B cell (primary cell): ENCODE measurements at regions not wholly inside any gene's neighbourhood (a gene's known extent, or its start where the extent isn't known, plus 50 kb on each side); places are given as distances from the start of the nearest gene placed in this dataset.
"Not testable (repeated sequence)": the region's sequence is repeated elsewhere in the genome, so short reads cannot be mapped to it uniquely, and the experiment has no call there.

Experiments used
- ATAC-seq: fragments of 200-7000 bp; cut with Tn5 transposase; one replicate; pipeline ENCODE4 v1.10.0; 2021; ENCODE audit warnings: low read depth, mild to moderate bottlenecking, moderate number of reproducible peaks, moderate library complexity
- CTCF ChIA-PET: fragments of 350-600 bp; sonication (Branson Sonifier 250); formaldehyde crosslinking; loops from one replicate; lab custom pipeline; 2021; ENCODE audit warnings: antibody characterized with exemption, inconsistent platforms; lab: Charles Lee
- POLR2A ChIA-PET: fragments of 350-600 bp; sonication (Branson Sonifier 250); formaldehyde crosslinking; loops from one replicate; lab custom pipeline; 2021; ENCODE audit warnings: antibody characterized with exemption; lab: Charles Lee
- DNase-seq: peaks from one replicate; pipeline ENCODE4 v3.0.0; 2013
- H2AFZ ChIP-seq: 2 replicates; pipeline ENCODE4 v1.6.1; 2012; ENCODE audit warnings: mild to moderate bottlenecking, low read depth, low read length; ENCODE audit not compliant: insufficient read depth, poor library complexity, severe bottlenecking
- H3K27ac ChIP-seq, 2 donors: 1 replicate in 1 of 2; 2 replicates in 1 of 2; pipeline ENCODE4 v1.5.1; 2012 to 2013; ENCODE audit warnings: low read length in 2 of 2, mild to moderate bottlenecking in 2 of 2, moderate library complexity in 1 of 2
- H3K27me3 ChIP-seq, 4 experiments: fragments of 200-600 bp in 1 of 4; sonication (generic) in 1 of 4; replicated peaks in 1 of 4; 1 replicate in 2 of 4; 2 replicates in 2 of 4; pipeline versions ENCODE4 v1.6.1 to v1.7.0; 2013 to 2016; ENCODE audit warnings: low read length in 3 of 4, mild to moderate bottlenecking in 2 of 4, mixed read lengths in 1 of 4, moderate library complexity in 1 of 4; ENCODE audit not compliant: insufficient read depth in 4 of 4, control insufficient read depth in 3 of 4; ENCODE audit errors: control extremely low read depth in 1 of 4
- H3K36me3 ChIP-seq, 2 experiments: replicated peaks in 1 of 2; 1 replicate in 1 of 2; 2 replicates in 1 of 2; pipeline versions ENCODE4 v1.6.1 to v1.7.1; 2013; ENCODE audit warnings: low read length in 1 of 2; ENCODE audit not compliant: insufficient read depth in 2 of 2, control insufficient read depth in 1 of 2; ENCODE audit errors: control extremely low read depth in 1 of 2, extremely low read depth in 1 of 2
- H3K4me1 ChIP-seq, 2 donors: fragments of 200-600 bp in 1 of 2; sonication (generic) in 1 of 2; 1 replicate in 1 of 2; 2 replicates in 1 of 2; pipeline versions ENCODE4 v1.5.1 to v1.6.1; 2013 to 2017; ENCODE audit warnings: low read length in 2 of 2; ENCODE audit not compliant: control insufficient read depth in 2 of 2, insufficient read depth in 2 of 2
- H3K4me2 ChIP-seq: replicated peaks from 2 replicates; pipeline ENCODE3; 2012; ENCODE audit warnings: mild to moderate bottlenecking, low read depth, low read length; ENCODE audit not compliant: poor library complexity, severe bottlenecking
- H3K4me3 ChIP-seq, 5 experiments: fragments of 200-600 bp in 1 of 5; sonication (generic) in 1 of 5; 1 replicate in 3 of 5; 2 replicates in 2 of 5; pipeline versions ENCODE4 v1.5.1 to v1.7.0; 2011 to 2016; ENCODE audit warnings: low read length in 4 of 5, mild to moderate bottlenecking in 4 of 5, low read depth in 2 of 5, control low read depth in 1 of 5, moderate library complexity in 1 of 5; ENCODE audit not compliant: insufficient read depth in 1 of 5; ENCODE audit errors: control extremely low read depth in 1 of 5, extremely low read depth in 1 of 5
- H3K79me2 ChIP-seq: fragments of 200-600 bp; sonication (generic); one replicate; pipeline ENCODE4 v1.6.0; 2016; ENCODE audit warnings: low read length; ENCODE audit not compliant: control insufficient read depth, insufficient read depth
- H3K9ac ChIP-seq: fragments of 200-600 bp; sonication (generic); 2 replicates; pipeline ENCODE4 v1.6.1; 2017; ENCODE audit warnings: mild to moderate bottlenecking, low read length, moderate library complexity
- H3K9me3 ChIP-seq, 3 donors: one replicate each; pipeline versions ENCODE4 v1.6.1 to v1.7.1; 2013; ENCODE audit warnings: low read length in 2 of 3; ENCODE audit not compliant: control insufficient read depth in 2 of 3, insufficient read depth in 1 of 3; ENCODE audit errors: control extremely low read depth in 1 of 3
- H4K20me1 ChIP-seq: 2 replicates; pipeline ENCODE4 v1.6.0; 2012; ENCODE audit warnings: mild to moderate bottlenecking, low read length; ENCODE audit not compliant: insufficient read depth, control insufficient read depth, poor library complexity, severe bottlenecking
- H3K27ac Mint-ChIP-seq: one replicate; pipeline ENCODE4 v1.8.0; 2021; ENCODE audit warnings: mixed read lengths
- H3K27me3 Mint-ChIP-seq: one replicate; pipeline ENCODE4 v1.8.0; 2021; ENCODE audit warnings: mixed read lengths
- H3K4me1 Mint-ChIP-seq: one replicate; pipeline ENCODE4 v1.8.0; 2021; ENCODE audit warnings: mixed read lengths
- H3K4me3 Mint-ChIP-seq: one replicate; pipeline ENCODE4 v1.8.0; 2021; ENCODE audit warnings: mixed read lengths
- H3K9me3 Mint-ChIP-seq: one replicate; pipeline ENCODE4 v1.8.0; 2022; ENCODE audit warnings: mixed read lengths; ENCODE audit not compliant: insufficient read depth
- EZH2 ChIP-seq: IDR thresholded peaks from 2 replicates; pipeline ENCODE4 v1.6.1; 2012; ENCODE audit warnings: borderline replicate concordance, low read depth, mild to moderate bottlenecking, moderate library complexity, low read length; ENCODE audit not compliant: insufficient read depth, poor library complexity, severe bottlenecking
- WGBS: methylation state at CpG from one replicate; pipeline ENCODE4 v1.1.5; 2013; ENCODE audit warnings: missing lambda C conversion rate; ENCODE audit not compliant: insufficient coverage; 5-methylcytosine and 5-hydroxymethylcytosine counted together
- intact Hi-C: fragments of 100-400 bp; cut with micrococcal nuclease; formaldehyde crosslinking; loops from one replicate; pipeline ENCODE4 v1.10.0; 2022
- TF ChIP-seq, protein P1 (sequence below): fragments of 200-600 bp; IDR thresholded peaks from one replicate; pipeline ENCODE4 v1.8.0; 2022; ENCODE audit warnings: antibody characterized with exemption, mild to moderate bottlenecking

DNA sequence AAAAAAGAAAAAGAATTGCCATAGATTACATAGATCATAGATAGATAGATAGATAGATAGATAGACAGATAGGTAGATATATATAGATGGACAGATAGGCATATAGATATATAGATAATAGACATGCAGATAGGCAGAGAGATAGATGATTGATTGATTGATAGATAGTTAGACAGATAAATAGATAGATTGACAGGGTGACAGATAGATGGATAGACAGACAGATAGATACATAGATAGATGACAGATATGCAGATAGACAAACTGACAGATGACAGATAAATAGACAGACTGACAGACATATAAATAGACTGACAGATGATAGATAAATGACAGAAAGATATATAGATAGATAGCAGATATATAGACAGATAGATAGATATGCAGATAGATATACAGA is 474.0 kb downstream of the IRS2 start:
- Histone ChIP-seq H3K27ac (no peak overlapping the region), H3K4me2 (no peak overlapping the region), H3K36me3 (no peaks in the 10 kb centered on the region), H3K27me3 (no peaks in the 10 kb centered on the region), H3K9me3 (no peaks in the 10 kb centered on the region), H4K20me1 (no peaks in the 10 kb centered on the region), H3K9ac (no peak overlapping the region), H3K79me2 (no peaks in the 10 kb centered on the region), H3K4me3 (no peak overlapping the region), H3K4me1 (no peaks in the 10 kb centered on the region), H2AFZ (no peak overlapping the region)
- Mint-ChIP-seq H3K9me3 (no peaks in the 10 kb centered on the region), H3K27ac (no peak overlapping the region), H3K27me3 (peaks cover 6% of the 10 kb centered on the region), H3K4me1 (no peaks in the 10 kb centered on the region), H3K4me3 (no peak overlapping the region)
- TF ChIP-seq, protein P1, sequence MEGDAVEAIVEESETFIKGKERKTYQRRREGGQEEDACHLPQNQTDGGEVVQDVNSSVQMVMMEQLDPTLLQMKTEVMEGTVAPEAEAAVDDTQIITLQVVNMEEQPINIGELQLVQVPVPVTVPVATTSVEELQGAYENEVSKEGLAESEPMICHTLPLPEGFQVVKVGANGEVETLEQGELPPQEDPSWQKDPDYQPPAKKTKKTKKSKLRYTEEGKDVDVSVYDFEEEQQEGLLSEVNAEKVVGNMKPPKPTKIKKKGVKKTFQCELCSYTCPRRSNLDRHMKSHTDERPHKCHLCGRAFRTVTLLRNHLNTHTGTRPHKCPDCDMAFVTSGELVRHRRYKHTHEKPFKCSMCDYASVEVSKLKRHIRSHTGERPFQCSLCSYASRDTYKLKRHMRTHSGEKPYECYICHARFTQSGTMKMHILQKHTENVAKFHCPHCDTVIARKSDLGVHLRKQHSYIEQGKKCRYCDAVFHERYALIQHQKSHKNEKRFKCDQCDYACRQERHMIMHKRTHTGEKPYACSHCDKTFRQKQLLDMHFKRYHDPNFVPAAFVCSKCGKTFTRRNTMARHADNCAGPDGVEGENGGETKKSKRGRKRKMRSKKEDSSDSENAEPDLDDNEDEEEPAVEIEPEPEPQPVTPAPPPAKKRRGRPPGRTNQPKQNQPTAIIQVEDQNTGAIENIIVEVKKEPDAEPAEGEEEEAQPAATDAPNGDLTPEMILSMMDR, result no peak
- no peak for TF ChIP-seq EZH2
- DNase-seq (no peak), ATAC-seq (no peak)
- ChIA-PET CTCF (no interaction called here), POLR2A (no interaction called here)
- intact Hi-C loops, result no loop called here

DNA sequence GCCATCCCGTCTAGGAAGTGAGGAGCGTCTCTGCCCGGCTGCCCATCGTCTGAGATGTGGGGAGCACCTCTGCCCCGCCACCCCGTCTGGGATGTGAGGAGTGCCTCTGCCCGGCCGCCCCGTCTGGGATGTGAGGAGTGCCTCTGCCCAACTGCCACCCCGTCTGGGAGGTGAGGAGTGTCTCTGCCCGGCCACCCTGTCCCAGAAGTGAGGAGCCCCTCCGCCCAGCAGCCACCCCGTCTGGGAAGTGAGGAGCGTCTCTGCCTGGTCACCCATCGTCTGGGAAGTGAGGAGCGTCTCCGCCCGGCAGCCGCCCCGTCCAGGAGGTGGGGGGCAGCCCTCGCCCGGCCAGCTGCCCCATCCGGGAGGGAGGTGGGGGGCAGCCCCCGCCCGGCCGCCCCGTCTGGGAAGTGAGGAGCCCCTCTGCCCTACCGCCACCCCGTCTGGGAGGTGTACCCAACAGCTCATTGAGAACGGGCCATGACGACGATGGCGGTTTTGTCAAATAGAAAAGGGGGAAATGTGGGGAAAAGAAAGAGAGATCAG is 474.9 kb downstream of the IRS2 start:
- H3K4me2 ChIP-seq, H3K9ac ChIP-seq, H3K36me3 ChIP-seq, H3K9me3 ChIP-seq, ATAC-seq, H3K4me3 ChIP-seq, POLR2A ChIA-PET, H3K9me3 Mint-ChIP-seq, H3K27me3 ChIP-seq, H3K27ac Mint-ChIP-seq, intact Hi-C loops, H3K4me1 ChIP-seq, H3K4me1 Mint-ChIP-seq, H3K27ac ChIP-seq, H4K20me1 ChIP-seq, H2AFZ ChIP-seq, DNase-seq, H3K27me3 Mint-ChIP-seq, H3K4me3 Mint-ChIP-seq, CTCF ChIA-PET, H3K79me2 ChIP-seq: not testable (repeated sequence)
- 96% methylated on average over 25 of the region's 33 CpGs for WGBS
